ENCODE measurements at regions not wholly inside any gene's neighbourhood (a gene's known extent, or its start where the extent isn't known, plus 50 kb on each side); places are given as distances from the start of the nearest gene placed in this dataset.

DNA sequence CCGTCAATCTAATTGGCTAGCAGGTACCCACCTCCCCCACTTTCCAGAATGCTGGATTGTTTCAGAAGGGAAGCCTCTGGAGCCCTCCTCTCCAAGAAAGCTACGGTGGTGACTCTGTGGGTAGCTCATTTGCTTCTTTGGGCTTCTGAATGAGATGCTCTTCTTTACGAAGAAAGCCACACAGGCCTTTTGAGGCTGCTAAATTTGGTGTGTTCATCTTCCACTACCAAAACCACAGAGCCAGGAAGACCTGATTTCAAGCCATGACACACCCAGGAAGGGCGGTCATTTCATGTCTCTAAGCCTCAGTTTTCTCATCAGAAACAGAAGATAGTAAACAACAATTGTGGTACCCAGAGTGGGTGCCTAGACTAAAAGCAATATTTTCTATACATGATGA lies 901.2 kb downstream of the KCNMA1 start:
- TF ChIP-seq EZH2phosphoT487 (IDR thresholded peaks at IDR 0.05; ENCODE audit: low read depth, severe bottlenecking, unreplicated experiment): no peak
- TF ChIP-seq, protein P1, sequence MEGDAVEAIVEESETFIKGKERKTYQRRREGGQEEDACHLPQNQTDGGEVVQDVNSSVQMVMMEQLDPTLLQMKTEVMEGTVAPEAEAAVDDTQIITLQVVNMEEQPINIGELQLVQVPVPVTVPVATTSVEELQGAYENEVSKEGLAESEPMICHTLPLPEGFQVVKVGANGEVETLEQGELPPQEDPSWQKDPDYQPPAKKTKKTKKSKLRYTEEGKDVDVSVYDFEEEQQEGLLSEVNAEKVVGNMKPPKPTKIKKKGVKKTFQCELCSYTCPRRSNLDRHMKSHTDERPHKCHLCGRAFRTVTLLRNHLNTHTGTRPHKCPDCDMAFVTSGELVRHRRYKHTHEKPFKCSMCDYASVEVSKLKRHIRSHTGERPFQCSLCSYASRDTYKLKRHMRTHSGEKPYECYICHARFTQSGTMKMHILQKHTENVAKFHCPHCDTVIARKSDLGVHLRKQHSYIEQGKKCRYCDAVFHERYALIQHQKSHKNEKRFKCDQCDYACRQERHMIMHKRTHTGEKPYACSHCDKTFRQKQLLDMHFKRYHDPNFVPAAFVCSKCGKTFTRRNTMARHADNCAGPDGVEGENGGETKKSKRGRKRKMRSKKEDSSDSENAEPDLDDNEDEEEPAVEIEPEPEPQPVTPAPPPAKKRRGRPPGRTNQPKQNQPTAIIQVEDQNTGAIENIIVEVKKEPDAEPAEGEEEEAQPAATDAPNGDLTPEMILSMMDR (IDR thresholded peaks at IDR 0.05; ENCODE audit: poor library complexity): no peak
